Sigmoid colon (tissue), 6 donors: ENCODE measurements at regions not wholly inside any gene's neighbourhood (a gene's known extent, or its start where the extent isn't known, plus 50 kb on each side); places are given as distances from the start of the nearest gene placed in this dataset.

Experiments used
- DNase-seq: peaks from one replicate; pipeline ENCODE4 v3.0.0-alpha.2; 2019
- H3K27ac ChIP-seq, 4 donors: fragments of 200-600 bp; sonication (generic); one replicate each; pipeline ENCODE4 v1.5.1; 2016 to 2019; ENCODE audit warnings: mild to moderate bottlenecking in 1 of 4
- H3K27me3 ChIP-seq, 3 donors: fragments of 200-600 bp; sonication (generic); one replicate each; pipeline ENCODE4 v1.5.1; 2019; ENCODE audit warnings: mild to moderate bottlenecking in 1 of 3
- H3K36me3 ChIP-seq, 4 donors: fragments of 200-600 bp; sonication (generic); one replicate each; pipeline ENCODE4 v1.5.1; 2016 to 2019
- H3K4me1 ChIP-seq, 4 donors: fragments of 200-600 bp; sonication (generic); one replicate each; pipeline ENCODE4 v1.5.1; 2017 to 2019
- H3K4me3 ChIP-seq, 4 donors: fragments of 200-600 bp; sonication (generic); one replicate each; pipeline ENCODE4 v1.5.1; 2017 to 2019; ENCODE audit warnings: mild to moderate bottlenecking in 2 of 4, moderate library complexity in 1 of 4
- H3K9me3 ChIP-seq, 4 donors: fragments of 200-600 bp in 3 of 4; sonication (generic) in 3 of 4; one replicate each; pipeline versions ENCODE4 v1.5.1 to v1.6.1; 2013 to 2019
- CTCF ChIP-seq, 4 experiments: fragments of 450-650 bp in 3 of 4; fragments of 200-600 bp in 1 of 4; IDR thresholded peaks; one replicate each; pipeline ENCODE4 v1.5.1; 2016 to 2019; ENCODE audit warnings: antibody characterized with exemption in 4 of 4, mild to moderate bottlenecking in 3 of 4, moderate library complexity in 2 of 4
- EP300 ChIP-seq, 4 donors: sonication (generic); formaldehyde crosslinking; IDR thresholded peaks; one replicate each; pipeline ENCODE4 v1.6.1; 2017; ENCODE audit warnings: antibody characterized with exemption in 4 of 4
- POLR2A ChIP-seq, 2 donors: fragments of 450-650 bp; IDR thresholded peaks; one replicate each; pipeline ENCODE4 v1.6.1; 2016; ENCODE audit warnings: antibody characterized with exemption in 2 of 2, mild to moderate bottlenecking in 2 of 2, moderate library complexity in 2 of 2
- POLR2AphosphoS5 ChIP-seq, 4 donors: sonication (generic); formaldehyde crosslinking; IDR thresholded peaks; one replicate each; pipeline ENCODE4 v1.6.1; 2017; ENCODE audit warnings: antibody characterized with exemption in 4 of 4
- WGBS, 2 donors: extraction: QIAGEN DNeasy Blood & Tissue Kit; methylation state at CpG; one replicate each; pipeline ENCODE4 v1.1.7; 2013; 5-methylcytosine and 5-hydroxymethylcytosine counted together
- intact Hi-C: fragments of 100-400 bp; cut with DNase I; formaldehyde crosslinking; loops from one replicate; pipeline ENCODE4 v1.15.1; 2023
- donor health status: healthy with polysubstance abuse.
- donor health status: healthy.

GRCh38 chr10:130642926-130643325, 506.7 kb downstream of the GLRX3 start:
- Histone ChIP-seq H3K36me3 (no peaks in the 10 kb centered on the region), H3K4me1 (no peaks in the 10 kb centered on the region), H3K27me3 (no peaks in the 10 kb centered on the region), H3K9me3 (no peaks in the 10 kb centered on the region), H3K27ac (no peak overlapping the region), H3K4me3 (no peak overlapping the region)
- TF ChIP-seq POLR2AphosphoS5 (IDR thresholded peaks at IDR 0.05), result no peak
- TF ChIP-seq CTCF (IDR thresholded peaks at IDR 0.05), result no peak
- intact Hi-C loops, result no loop called here
- 95 to 96% methylated on average over 4 of the region's 4 CpGs for WGBS, 2 donors
- DNase-seq, result no peak

GRCh38 chr10:130647341-130647740, 511.1 kb downstream of the GLRX3 start:
- no peaks in the 10 kb centered on the region for H3K36me3 ChIP-seq
- no peaks in the 10 kb centered on the region for H3K9me3 ChIP-seq
- no peak overlapping the region for H3K27ac ChIP-seq
- no peaks in the 10 kb centered on the region for H3K27me3 ChIP-seq
- TF ChIP-seq EP300 (IDR thresholded peaks at IDR 0.05), result no peak
- TF ChIP-seq CTCF (IDR thresholded peaks at IDR 0.05), result no peak
- no peak for TF ChIP-seq POLR2AphosphoS5 (IDR thresholded peaks at IDR 0.05)
- no peak for TF ChIP-seq POLR2A (IDR thresholded peaks at IDR 0.05)
- no peak for DNase-seq
- intact Hi-C loops, result no loop called here
- H3K4me1 ChIP-seq, result no peaks in the 10 kb centered on the region
- no peak overlapping the region for H3K4me3 ChIP-seq
- 73 to 80% methylated on average over 6 of the region's 6 CpGs for WGBS, 2 donors

GRCh38 chr10:130648807-130649206, 512.6 kb downstream of the GLRX3 start:
- no peak overlapping the region for H3K4me3 ChIP-seq
- no peaks in the 10 kb centered on the region for H3K36me3 ChIP-seq
- H3K4me1 ChIP-seq, result no peaks in the 10 kb centered on the region
- WGBS, 2 donors, result 78 to 80% methylated on average over 10 of the region's 10 CpGs
- intact Hi-C loops, result no loop called here
- TF ChIP-seq POLR2AphosphoS5 (IDR thresholded peaks at IDR 0.05) (no peak), EP300 (IDR thresholded peaks at IDR 0.05) (no peak), POLR2A (IDR thresholded peaks at IDR 0.05) (no peak), CTCF (IDR thresholded peaks at IDR 0.05) (no peak)
- no peak for DNase-seq
- peaks cover 0 to 4% (median 0%) of the 10 kb centered on the region in 4 donors for H3K9me3 ChIP-seq
- H3K27ac ChIP-seq, result no peak overlapping the region
- no peaks in the 10 kb centered on the region for H3K27me3 ChIP-seq

GRCh38 chr10:130652544-130652943, 516.4 kb downstream of the GLRX3 start:
- no peak overlapping the region for H3K27ac ChIP-seq
- TF ChIP-seq POLR2AphosphoS5 (IDR thresholded peaks at IDR 0.05) (no peak), EP300 (IDR thresholded peaks at IDR 0.05) (no peak), CTCF (IDR thresholded peaks at IDR 0.05) (no peak)
- H3K4me3 ChIP-seq, result no peak overlapping the region
- H3K36me3 ChIP-seq, result no peaks in the 10 kb centered on the region
- H3K27me3 ChIP-seq, result peaks cover 0 to 5% (median 0%) of the 10 kb centered on the region in 3 donors
- 93 to 96% methylated on average over 5 of the region's 5 CpGs for WGBS, 2 donors
- intact Hi-C loops, result no loop called here
- no peak for DNase-seq
- H3K9me3 ChIP-seq, result peaks cover 0 to 4% (median 0%) of the 10 kb centered on the region in 4 donors
- H3K4me1 ChIP-seq, result no peaks in the 10 kb centered on the region

GRCh38 chr10:130652964-130653578, 516.9 kb downstream of the GLRX3 start:
- intact Hi-C loops, result no loop called here
- no peaks in the 10 kb centered on the region for H3K36me3 ChIP-seq
- peaks cover 0 to 5% (median 0%) of the 10 kb centered on the region in 3 donors for H3K27me3 ChIP-seq

More at GRCh38 chr10:130652964-130653578, 516.9 kb downstream of the GLRX3 start:
- H3K9me3 ChIP-seq, result peaks cover 0 to 4% (median 0%) of the 10 kb centered on the region in 4 donors
- no peak overlapping the region for H3K4me3 ChIP-seq
- H3K27ac ChIP-seq, result no peak overlapping the region
- WGBS, 2 donors, result 81 to 85% methylated on average over 14 of the region's 14 CpGs
- TF ChIP-seq EP300 (IDR thresholded peaks at IDR 0.05), result no peak
- no peak for TF ChIP-seq POLR2AphosphoS5 (IDR thresholded peaks at IDR 0.05)
- no peak for TF ChIP-seq CTCF (IDR thresholded peaks at IDR 0.05)
- TF ChIP-seq POLR2A (IDR thresholded peaks at IDR 0.05), result no peak
- no peaks in the 10 kb centered on the region for H3K4me1 ChIP-seq
- DNase-seq, result no peak
